Stimulated activated naive CD8-positive, alpha-beta T cell treated with anti-CD3 and anti-CD28 coated beads, Interleukin-15, amount 100 ng/mL, for 72 hours (primary cell): ENCODE measurements at regions not wholly inside any gene's neighbourhood (a gene's known extent, or its start where the extent isn't known, plus 50 kb on each side); places are given as distances from the start of the nearest gene placed in this dataset.
"Not testable (repeated sequence)": the region's sequence is repeated elsewhere in the genome, so short reads cannot be mapped to it uniquely, and the experiment has no call there.

Experiments used
- ATAC-seq: fragments of 150-1000 bp; cut with Tn5 transposase; 2 replicates; pipeline ENCODE4 v1.10.0; 2021; ENCODE audit warnings: mild to moderate bottlenecking, moderate library complexity
- DNase-seq, 2 donors: peaks; one replicate each; pipeline ENCODE4 v3.0.0; 2021 to 2022
- H3K27ac Mint-ChIP-seq, 2 donors: one replicate each; pipeline ENCODE4 v1.8.0; 2022; ENCODE audit warnings: mild to moderate bottlenecking in 2 of 2, mixed read lengths in 2 of 2, moderate library complexity in 2 of 2
- H3K27me3 Mint-ChIP-seq: one replicate; pipeline ENCODE4 v1.8.0; 2022; ENCODE audit warnings: mixed read lengths
- H3K4me1 Mint-ChIP-seq: one replicate; pipeline ENCODE4 v1.8.0; 2022; ENCODE audit warnings: mild to moderate bottlenecking, mixed read lengths
- H3K4me3 Mint-ChIP-seq, 2 donors: one replicate each; pipeline ENCODE4 v1.8.0; 2022; ENCODE audit warnings: mild to moderate bottlenecking in 2 of 2, mixed read lengths in 2 of 2, moderate library complexity in 1 of 2
- H3K9me3 Mint-ChIP-seq, 2 donors: one replicate each; pipeline ENCODE4 v1.8.0; 2022; ENCODE audit warnings: mixed read lengths in 2 of 2

DNA sequence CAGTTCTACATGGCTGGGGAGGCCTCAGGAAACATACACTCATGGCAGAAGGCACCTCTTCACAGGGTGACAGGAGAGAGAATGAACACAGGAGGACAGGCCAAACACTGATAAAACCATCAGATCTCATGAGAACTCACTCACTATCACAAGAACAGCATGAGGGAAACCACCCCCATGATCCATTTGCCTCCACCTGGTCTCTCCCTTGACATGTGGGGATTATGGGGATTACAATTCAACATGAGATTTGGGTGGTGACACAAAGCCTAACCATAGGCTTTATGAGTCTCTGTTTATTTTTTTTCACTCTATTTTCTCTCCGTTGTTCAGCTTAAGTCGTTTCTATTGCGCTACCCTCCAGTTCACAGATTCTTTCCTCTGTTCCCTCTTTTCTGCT is 63.8 kb upstream of the GRK3 start:
- DNase-seq, H3K27me3 Mint-ChIP-seq, H3K9me3 Mint-ChIP-seq, H3K4me3 Mint-ChIP-seq, H3K27ac Mint-ChIP-seq, H3K4me1 Mint-ChIP-seq, ATAC-seq: not testable (repeated sequence)

DNA sequence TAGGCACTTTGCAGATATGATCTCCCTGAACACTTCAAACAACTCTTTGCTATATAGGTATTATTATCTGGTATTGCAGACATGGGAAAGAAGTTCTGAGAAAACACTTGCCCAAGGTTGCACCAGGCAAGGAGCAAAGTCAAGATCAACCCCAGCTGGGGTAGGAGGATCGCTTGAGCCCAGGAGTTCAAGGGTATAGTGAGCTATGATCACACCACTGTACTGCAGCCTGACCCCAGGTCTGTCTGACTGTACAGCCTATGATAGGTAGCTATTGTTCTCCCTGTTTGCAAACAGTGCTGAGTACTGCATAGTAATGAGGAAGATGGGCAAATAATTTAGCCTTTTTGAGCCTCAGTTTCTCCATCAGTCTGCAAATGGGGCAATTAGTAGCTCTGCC is 60.5 kb upstream of the GRK3 start:
- not testable (repeated sequence) for H3K4me1 Mint-ChIP-seq, H3K9me3 Mint-ChIP-seq, DNase-seq, H3K27me3 Mint-ChIP-seq, H3K27ac Mint-ChIP-seq, ATAC-seq, H3K4me3 Mint-ChIP-seq

DNA sequence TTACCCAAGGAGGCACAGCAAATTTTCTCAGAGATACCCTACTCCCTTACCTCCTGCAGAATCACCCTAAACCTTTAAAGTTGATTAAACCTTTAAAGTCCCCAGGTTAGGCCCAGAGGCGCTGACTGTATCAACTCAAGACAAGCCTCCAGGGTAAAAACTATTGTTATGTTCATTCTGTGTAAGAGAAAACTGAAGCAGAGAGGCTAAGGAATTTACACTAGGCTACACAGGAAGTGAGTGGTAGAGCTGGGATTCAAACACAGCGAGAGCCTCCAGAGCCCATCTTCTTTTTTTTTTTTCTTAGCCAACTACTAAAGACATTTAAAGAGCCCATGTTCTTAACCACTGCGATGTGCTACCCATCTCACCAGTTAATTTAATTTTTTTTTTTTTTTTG is 56.3 kb upstream of the GRK3 start:
- Mint-ChIP-seq H3K9me3 (no peaks in the 10 kb centered on the region), H3K4me1 (no peaks in the 10 kb centered on the region), H3K27ac (no peak overlapping the region), H3K27me3 (no peaks in the 10 kb centered on the region), H3K4me3 (no peak overlapping the region)
- DNase-seq (no peak), ATAC-seq (no peak)

DNA sequence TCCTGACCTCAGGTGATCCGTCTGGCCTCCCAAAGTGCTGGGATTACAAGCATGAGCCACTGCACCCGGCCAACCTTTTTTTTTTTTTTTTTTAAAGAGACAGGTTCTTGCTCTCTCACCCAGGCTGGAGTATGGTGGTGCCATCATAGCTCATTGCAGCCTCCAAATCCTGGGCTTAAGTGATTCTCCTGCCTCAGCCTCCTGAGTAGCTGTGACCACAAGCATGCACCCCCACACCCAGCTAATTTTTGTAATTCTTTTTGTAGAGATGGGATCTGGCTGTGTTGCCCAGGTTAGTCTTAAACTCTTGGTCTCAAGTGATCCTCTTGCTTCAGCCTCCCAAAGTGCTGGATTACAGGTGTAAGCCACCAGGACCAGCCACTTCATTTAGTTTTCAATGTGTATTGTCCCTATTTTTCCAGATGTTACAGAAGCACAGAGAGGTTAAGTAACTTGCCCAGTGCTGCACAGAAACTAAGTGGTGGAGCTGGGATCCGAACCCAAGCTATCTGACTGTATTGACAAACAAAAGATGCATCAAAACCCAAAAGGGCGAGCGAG is 55.6 kb upstream of the GRK3 start:
- ATAC-seq (no peak), DNase-seq (no peak)
- H3K27me3 Mint-ChIP-seq, result no peaks in the 10 kb centered on the region
- H3K4me3 Mint-ChIP-seq, result no peak overlapping the region
- no peak overlapping the region for H3K27ac Mint-ChIP-seq
- H3K9me3 Mint-ChIP-seq, result no peaks in the 10 kb centered on the region
- H3K4me1 Mint-ChIP-seq, result no peaks in the 10 kb centered on the region

DNA sequence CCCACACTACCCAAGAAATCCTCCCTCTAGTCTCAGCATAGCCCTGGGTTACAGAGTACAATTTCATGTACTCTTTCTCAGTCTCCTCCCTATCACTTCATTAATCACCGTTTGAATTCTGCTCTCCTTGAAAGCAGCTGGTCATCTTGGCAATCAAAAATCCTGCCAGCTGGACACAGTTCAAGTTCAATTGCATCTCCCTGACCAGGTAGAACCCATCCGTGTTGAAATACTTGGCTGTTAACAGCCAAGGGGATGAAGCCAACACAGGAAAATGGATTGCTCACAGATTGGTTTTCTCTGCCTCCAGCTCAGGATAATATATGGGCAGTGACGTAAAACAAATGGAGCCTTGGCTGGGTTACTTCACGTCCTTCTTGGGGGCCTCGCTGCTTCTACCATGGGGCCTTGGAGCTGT is 55.1 kb upstream of the GRK3 start:
- H3K27me3 Mint-ChIP-seq, result no peaks in the 10 kb centered on the region
- ATAC-seq (no peak), DNase-seq (no peak)
- H3K9me3 Mint-ChIP-seq, result no peaks in the 10 kb centered on the region
- no peak overlapping the region for H3K4me3 Mint-ChIP-seq
- no peak overlapping the region for H3K27ac Mint-ChIP-seq
- no peaks in the 10 kb centered on the region for H3K4me1 Mint-ChIP-seq

DNA sequence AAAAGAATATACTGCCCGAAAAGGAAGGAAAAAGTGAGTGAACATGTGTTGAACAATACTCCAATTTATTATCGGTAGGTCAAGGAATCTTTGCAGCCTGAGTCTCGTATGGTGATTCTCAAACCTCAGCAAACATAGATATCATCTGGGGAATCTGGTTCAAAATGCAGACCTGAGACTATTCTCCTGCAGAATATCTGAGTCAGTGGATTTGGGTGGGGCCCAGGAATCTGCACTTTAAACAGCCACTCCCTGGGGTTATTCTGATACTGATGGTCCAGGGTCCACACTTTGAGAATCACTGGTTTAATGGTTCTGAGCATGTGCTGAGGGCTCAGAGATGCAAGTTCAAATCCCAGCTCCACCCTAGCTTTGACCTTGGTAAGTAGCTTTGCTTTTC is 53.6 kb upstream of the GRK3 start:
- ATAC-seq, result no peak
- Mint-ChIP-seq H3K27ac (no peak overlapping the region), H3K27me3 (no peaks in the 10 kb centered on the region), H3K4me1 (no peaks in the 10 kb centered on the region), H3K4me3 (no peak overlapping the region), H3K9me3 (no peaks in the 10 kb centered on the region)
- DNase-seq, result no peak

DNA sequence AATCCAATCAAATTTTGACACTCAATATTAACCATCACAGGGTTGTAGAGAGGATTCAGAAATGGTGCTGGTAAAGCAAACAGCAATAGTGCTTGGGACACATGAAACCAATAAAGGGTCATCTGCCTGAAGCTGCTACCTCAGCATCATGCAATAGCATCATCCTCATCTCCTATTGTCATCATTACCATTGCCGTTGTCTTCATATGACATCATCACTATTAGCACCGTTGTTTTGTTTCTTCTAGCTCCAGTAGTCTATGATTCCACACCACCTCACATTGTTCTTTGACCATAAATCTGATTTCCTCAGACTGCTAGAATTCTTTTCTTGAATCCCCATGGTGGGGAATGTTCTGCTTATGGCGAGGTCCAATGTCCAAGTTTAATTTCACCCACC is 52.8 kb upstream of the GRK3 start:
- no peak for ATAC-seq
- Mint-ChIP-seq H3K4me3 (no peak overlapping the region), H3K27ac (no peak overlapping the region), H3K9me3 (no peaks in the 10 kb centered on the region), H3K4me1 (no peaks in the 10 kb centered on the region), H3K27me3 (no peaks in the 10 kb centered on the region)
- no peak for DNase-seq

DNA sequence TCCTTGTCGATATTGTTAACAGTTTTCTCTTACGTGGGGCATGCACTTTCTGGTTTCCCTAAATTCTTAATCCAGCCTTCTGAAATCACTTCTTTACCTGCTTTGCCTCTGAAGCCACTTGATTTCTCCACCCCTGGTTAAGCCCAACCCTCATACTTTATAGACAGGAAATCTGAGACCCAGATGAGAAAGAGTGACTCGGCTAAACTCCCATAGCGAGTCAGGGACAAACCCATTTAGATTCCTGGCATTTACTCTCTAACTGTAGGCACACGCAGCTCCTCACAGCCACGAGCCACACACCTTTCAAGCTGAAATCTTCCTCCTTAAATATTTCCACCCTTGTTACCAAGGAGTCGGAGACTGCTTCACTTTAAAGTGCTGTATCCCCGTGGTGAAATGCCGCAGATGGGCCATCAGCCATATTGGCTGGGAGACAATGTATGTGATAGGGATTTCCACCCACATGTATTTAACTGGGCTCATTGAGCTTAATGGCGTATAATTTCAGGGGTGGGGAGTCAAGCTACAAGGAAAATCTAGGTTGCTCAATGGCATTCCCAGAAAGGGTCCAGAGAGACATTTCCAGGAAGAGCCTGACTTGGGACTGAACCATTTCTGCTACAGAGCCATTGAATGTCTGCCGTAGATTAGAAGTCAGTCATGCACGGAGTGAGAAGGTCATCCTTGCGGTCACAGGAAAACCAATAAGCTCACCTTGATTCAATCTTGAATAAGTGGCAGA is 49.9 kb upstream of the GRK3 start:
- H3K4me1 Mint-ChIP-seq, result no peaks in the 10 kb centered on the region
- H3K27me3 Mint-ChIP-seq, result no peaks in the 10 kb centered on the region
- ATAC-seq (no peak), DNase-seq (no peak)
- H3K4me3 Mint-ChIP-seq, result no peak overlapping the region
- no peaks in the 10 kb centered on the region for H3K9me3 Mint-ChIP-seq
- no peak overlapping the region for H3K27ac Mint-ChIP-seq
